ENCODE measurements at regions not wholly inside any gene's neighbourhood (a gene's known extent, or its start where the extent isn't known, plus 50 kb on each side); places are given as distances from the start of the nearest gene placed in this dataset.

- no peak overlapping the region for H3K4me2 ChIP-seq (ENCODE audit: low read length)
Observed at GRCh38 chr2:137812517-137812916, 151.8 kb upstream of the HNMT start.

GRCh38 chr2:137813176-137813575 is 151.1 kb upstream of the HNMT start:
- H3K4me1 ChIP-seq = no peaks in the 10 kb centered on the region
- no peak overlapping the region for H3K4me3 ChIP-seq (ENCODE audit: low read depth, low read length)
- no peak overlapping the region for H3K4me2 ChIP-seq (ENCODE audit: low read length)
- TF ChIP-seq CTCF (IDR thresholded peaks at IDR 0.05) = no peak
- H3K27ac ChIP-seq = no peak overlapping the region
- H3K79me2 ChIP-seq = no peaks in the 10 kb centered on the region
- no peaks in the 10 kb centered on the region for H3K36me3 ChIP-seq (ENCODE audit: control insufficient read depth, insufficient read depth, low read length)
- H3K9ac ChIP-seq = no peak overlapping the region
- no peaks in the 10 kb centered on the region for H3K27me3 ChIP-seq (ENCODE audit: control insufficient read depth, insufficient read depth, low read length)
- no peak overlapping the region for H2AFZ ChIP-seq
- H3K9me3 ChIP-seq (ENCODE audit: control insufficient read depth, low read length) = no peaks in the 10 kb centered on the region

More at GRCh38 chr2:137812517-137812916, 151.8 kb upstream of the HNMT start:
- TF ChIP-seq CTCF (IDR thresholded peaks at IDR 0.05) = no peak
- no peak overlapping the region for H3K27ac ChIP-seq
- H3K79me2 ChIP-seq = no peaks in the 10 kb centered on the region
- no peaks in the 10 kb centered on the region for H3K9me3 ChIP-seq (ENCODE audit: control insufficient read depth, low read length)
- H3K4me3 ChIP-seq (ENCODE audit: low read depth, low read length) = no peak overlapping the region
- no peak overlapping the region for H2AFZ ChIP-seq
- no peaks in the 10 kb centered on the region for H3K4me1 ChIP-seq
- H3K27me3 ChIP-seq (ENCODE audit: control insufficient read depth, insufficient read depth, low read length) = no peaks in the 10 kb centered on the region
- no peak overlapping the region for H3K9ac ChIP-seq
- H3K36me3 ChIP-seq (ENCODE audit: control insufficient read depth, insufficient read depth, low read length) = no peaks in the 10 kb centered on the region

- Histone ChIP-seq H3K36me3 (ENCODE audit: control insufficient read depth, insufficient read depth, low read length) (no peaks in the 10 kb centered on the region), H3K9ac (no peak overlapping the region), H3K27me3 (ENCODE audit: control insufficient read depth, insufficient read depth, low read length) (no peaks in the 10 kb centered on the region), H3K4me1 (no peaks in the 10 kb centered on the region), H3K27ac (no peak overlapping the region), H3K9me3 (ENCODE audit: control insufficient read depth, low read length) (no peaks in the 10 kb centered on the region), H2AFZ (no peak overlapping the region), H3K4me2 (ENCODE audit: low read length) (no peak overlapping the region), H3K79me2 (no peaks in the 10 kb centered on the region), H3K4me3 (ENCODE audit: low read depth, low read length) (no peak overlapping the region)
- no peak for TF ChIP-seq CTCF (IDR thresholded peaks at IDR 0.05)
Observed at GRCh38 chr2:137817058-137817457, 147.2 kb upstream of the HNMT start.

GRCh38 chr2:137823196-137823595 is 141.1 kb upstream of the HNMT start:
- Histone ChIP-seq H2AFZ (no peak overlapping the region), H3K9ac (no peak overlapping the region), H3K79me2 (no peaks in the 10 kb centered on the region), H3K9me3 (ENCODE audit: control insufficient read depth, low read length) (no peaks in the 10 kb centered on the region), H3K36me3 (ENCODE audit: control insufficient read depth, insufficient read depth, low read length) (no peaks in the 10 kb centered on the region), H3K4me2 (ENCODE audit: low read length) (no peak overlapping the region), H3K4me1 (no peaks in the 10 kb centered on the region), H3K27me3 (ENCODE audit: control insufficient read depth, insufficient read depth, low read length) (no peaks in the 10 kb centered on the region), H3K4me3 (ENCODE audit: low read depth, low read length) (no peak overlapping the region), H3K27ac (no peak overlapping the region)
- TF ChIP-seq CTCF (IDR thresholded peaks at IDR 0.05) = no peak

GRCh38 chr2:137824501-137824900 is 139.8 kb upstream of the HNMT start:
- no peak overlapping the region for H3K4me3 ChIP-seq (ENCODE audit: low read depth, low read length)
- no peaks in the 10 kb centered on the region for H3K36me3 ChIP-seq (ENCODE audit: control insufficient read depth, insufficient read depth, low read length)
- no peak for TF ChIP-seq CTCF (IDR thresholded peaks at IDR 0.05)
- no peaks in the 10 kb centered on the region for H3K27me3 ChIP-seq (ENCODE audit: control insufficient read depth, insufficient read depth, low read length)
- H3K79me2 ChIP-seq = no peaks in the 10 kb centered on the region
- no peak overlapping the region for H3K9ac ChIP-seq
- H2AFZ ChIP-seq = no peak overlapping the region
- no peaks in the 10 kb centered on the region for H3K9me3 ChIP-seq (ENCODE audit: control insufficient read depth, low read length)
- H3K4me2 ChIP-seq (ENCODE audit: low read length) = no peak overlapping the region
- no peak overlapping the region for H3K27ac ChIP-seq
- no peaks in the 10 kb centered on the region for H3K4me1 ChIP-seq

Data from parathyroid adenoma (tissue), 2 donors.